A673 (cell line): ENCODE measurements at regions not wholly inside any gene's neighbourhood (a gene's known extent, or its start where the extent isn't known, plus 50 kb on each side); places are given as distances from the start of the nearest gene placed in this dataset.

Source experiments
- BruUV-seq: library from RNA; stranded (reverse); fragments of 400-500 nt; replicated peaks from 2 replicates; lab custom pipeline; 2021; lab: Mats Ljungman, UMichigan
- CTCF ChIA-PET: fragments of 300-600 bp; sonication (Branson Sonifier 250); formaldehyde crosslinking; loops from one replicate; lab custom pipeline; 2022; ENCODE audit warnings: antibody characterized with exemption; lab: Charles Lee
- POLR2A ChIA-PET: fragments of 300-600 bp; sonication (Branson Sonifier 250); formaldehyde crosslinking; loops from one replicate; lab custom pipeline; 2022; ENCODE audit warnings: antibody characterized with exemption; ENCODE audit not compliant: low non-redundant PET; lab: Charles Lee
- DNase-seq: peaks from one replicate; pipeline ENCODE4 v3.0.0-alpha.2; 2015; ENCODE audit warnings: low spot score
- H3K27ac ChIP-seq: fragments of 200-600 bp; sonication (generic); 2 replicates; pipeline ENCODE4 v1.5.1; 2016; ENCODE audit warnings: mixed run types, low read depth, mild to moderate bottlenecking, mixed read lengths, antibody characterized with exemption, low read length; ENCODE audit not compliant: poor library complexity, severe bottlenecking
- H3K27me3 ChIP-seq: fragments of 200-600 bp; sonication (generic); replicated peaks from 2 replicates; pipeline ENCODE4 v1.6.1; 2017; ENCODE audit warnings: mixed run types, low read depth, mild to moderate bottlenecking, mixed read lengths, antibody characterized with exemption, low read length; ENCODE audit not compliant: insufficient read depth, poor library complexity
- H3K36me3 ChIP-seq: fragments of 200-600 bp; sonication (generic); 2 replicates; pipeline ENCODE4 v1.6.1; 2016; ENCODE audit warnings: mixed run types, mild to moderate bottlenecking, mixed read lengths, antibody characterized with exemption, low read length; ENCODE audit not compliant: insufficient read depth, poor library complexity, severe bottlenecking
- H3K4me1 ChIP-seq: fragments of 200-600 bp; sonication (generic); 2 replicates; pipeline ENCODE4 v1.6.1; 2017; ENCODE audit warnings: mixed run types, mild to moderate bottlenecking, mixed read lengths, antibody characterized with exemption, low read length; ENCODE audit not compliant: insufficient read depth, poor library complexity, severe bottlenecking
- H3K4me3 ChIP-seq: fragments of 200-600 bp; sonication (generic); 2 replicates; pipeline ENCODE4 v1.5.1; 2016; ENCODE audit warnings: low read depth, mixed run types, mild to moderate bottlenecking, mixed read lengths, low read length; ENCODE audit not compliant: poor library complexity, severe bottlenecking
- H3K9me3 ChIP-seq: fragments of 200-600 bp; sonication (generic); 2 replicates; pipeline ENCODE4 v1.6.1; 2016; ENCODE audit warnings: mixed run types, low read depth, mild to moderate bottlenecking, mixed read lengths, antibody characterized with exemption, low read length; ENCODE audit not compliant: poor library complexity, severe bottlenecking
- CTCF ChIP-seq: fragments of 300-800, 200-600 bp; sonication (generic); conservative IDR thresholded peaks from 2 replicates; pipeline ENCODE4 v1.5.1; 2017; ENCODE audit warnings: low read depth, mild to moderate bottlenecking, antibody characterized with exemption, low read length, moderate library complexity, mixed read lengths
- EZH2 ChIP-seq: fragments of 200-600 bp; sonication (generic); IDR thresholded peaks from 2 replicates; pipeline ENCODE4 v1.6.1; 2017; ENCODE audit warnings: borderline replicate concordance, low read depth, mild to moderate bottlenecking, mixed read lengths, antibody characterized with exemption, low read length; ENCODE audit not compliant: poor library complexity, severe bottlenecking
- intact Hi-C: fragments of 100-400 bp; cut with micrococcal nuclease; formaldehyde crosslinking; loops from one replicate; pipeline ENCODE4 v1.10.0; 2022; ENCODE audit not compliant: unreplicated experiment

- Histone ChIP-seq H3K4me3 (no peak overlapping the region), H3K4me1 (no peaks in the 10 kb centered on the region), H3K27ac (no peak overlapping the region), H3K27me3 (peaks cover 9% of the 10 kb centered on the region), H3K36me3 (no peaks in the 10 kb centered on the region), H3K9me3 (no peaks in the 10 kb centered on the region)
- TF ChIP-seq EZH2 (no peak), CTCF (no peak)
- no peak for DNase-seq
- ChIA-PET POLR2A (no interaction called here), CTCF (no interaction called here)
- BruUV-seq = no TSS peak
- intact Hi-C loops = no loop called here
Observed at GRCh38 chr12:104850781-104851180, 107.3 kb downstream of the SLC41A2 start.

- DNase-seq = no peak
- CTCF ChIA-PET = no interaction called here
- no TSS peak for BruUV-seq
Observed at GRCh38 chr12:104846056-104846767, 111.9 kb downstream of the SLC41A2 start.

DNA sequence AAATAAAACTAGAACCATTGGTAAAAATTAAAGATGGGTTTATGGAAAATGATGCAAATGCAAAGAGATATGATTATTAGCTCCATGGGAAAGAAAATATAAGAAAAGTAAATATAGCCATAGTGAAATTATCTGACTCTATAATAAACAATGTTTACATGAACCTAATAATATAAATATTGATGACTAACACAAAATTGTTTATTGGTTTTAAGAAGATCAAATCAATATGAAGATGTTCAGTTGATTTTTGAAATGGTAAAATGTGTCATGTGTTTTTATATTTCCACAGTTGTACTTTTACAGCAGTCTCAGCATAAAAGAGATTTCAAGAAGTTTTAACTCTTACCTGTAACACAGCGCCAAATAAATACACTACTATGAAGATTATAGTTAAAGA, 114.0 kb downstream of the SLC41A2 start:
- CTCF ChIA-PET = no interaction called here
- no peaks in the 10 kb centered on the region for H3K4me1 ChIP-seq
- DNase-seq = no peak

More at GRCh38 chr12:104846056-104846767, 111.9 kb downstream of the SLC41A2 start:
- Histone ChIP-seq H3K36me3 (no peaks in the 10 kb centered on the region), H3K4me1 (no peaks in the 10 kb centered on the region), H3K27me3 (peaks cover 5% of the 10 kb centered on the region), H3K9me3 (no peaks in the 10 kb centered on the region), H3K27ac (no peak overlapping the region), H3K4me3 (no peak overlapping the region)
- intact Hi-C loops = no loop called here
- POLR2A ChIA-PET = no interaction called here
- TF ChIP-seq EZH2 = no peak
- TF ChIP-seq CTCF = no peak

More for the DNA sequence above, 114.0 kb downstream of the SLC41A2 start:
- intact Hi-C loops = no loop called here
- POLR2A ChIA-PET = no interaction called here
- Histone ChIP-seq H3K4me3 (no peak overlapping the region), H3K36me3 (no peaks in the 10 kb centered on the region), H3K27ac (no peak overlapping the region), H3K9me3 (no peaks in the 10 kb centered on the region), H3K27me3 (peaks cover 5% of the 10 kb centered on the region)
- TF ChIP-seq CTCF (no peak), EZH2 (no peak)
- BruUV-seq = no TSS peak
